IPS-20b (cell line): ENCODE measurements at regions not wholly inside any gene's neighbourhood (a gene's known extent, or its start where the extent isn't known, plus 50 kb on each side); places are given as distances from the start of the nearest gene placed in this dataset.
"Not testable (repeated sequence)": the region's sequence is repeated elsewhere in the genome, so short reads cannot be mapped to it uniquely, and the experiment has no call there.

Experiments
- H3K27ac ChIP-seq: one replicate; pipeline ENCODE4 v1.5.1; 2013; ENCODE audit warnings: low read length
- H3K27me3 ChIP-seq: 2 replicates; pipeline ENCODE4 v1.6.1; 2013; ENCODE audit warnings: mild to moderate bottlenecking, low read length, inconsistent platforms; ENCODE audit not compliant: insufficient read depth
- H3K36me3 ChIP-seq: 2 replicates; pipeline ENCODE4 v1.6.1; 2013; ENCODE audit warnings: low read depth, mild to moderate bottlenecking, inconsistent platforms, low read length, moderate library complexity; ENCODE audit not compliant: insufficient read depth
- H3K4me1 ChIP-seq: 2 replicates; pipeline ENCODE4 v1.6.1; 2013; ENCODE audit warnings: mild to moderate bottlenecking, control low read depth, inconsistent platforms, low read length, moderate library complexity; ENCODE audit not compliant: insufficient read depth
- H3K4me3 ChIP-seq: 2 replicates; pipeline ENCODE4 v1.5.1; 2013; ENCODE audit warnings: mild to moderate bottlenecking, low read length, inconsistent platforms
- H3K9ac ChIP-seq: 2 replicates; pipeline ENCODE4 v1.6.1; 2013; ENCODE audit warnings: low read depth, mild to moderate bottlenecking, inconsistent platforms, low read length, moderate library complexity
- H3K9me3 ChIP-seq: 2 replicates; pipeline ENCODE4 v1.6.1; 2013; ENCODE audit warnings: mild to moderate bottlenecking, low read depth, low read length, inconsistent platforms; ENCODE audit not compliant: insufficient read depth

DNA sequence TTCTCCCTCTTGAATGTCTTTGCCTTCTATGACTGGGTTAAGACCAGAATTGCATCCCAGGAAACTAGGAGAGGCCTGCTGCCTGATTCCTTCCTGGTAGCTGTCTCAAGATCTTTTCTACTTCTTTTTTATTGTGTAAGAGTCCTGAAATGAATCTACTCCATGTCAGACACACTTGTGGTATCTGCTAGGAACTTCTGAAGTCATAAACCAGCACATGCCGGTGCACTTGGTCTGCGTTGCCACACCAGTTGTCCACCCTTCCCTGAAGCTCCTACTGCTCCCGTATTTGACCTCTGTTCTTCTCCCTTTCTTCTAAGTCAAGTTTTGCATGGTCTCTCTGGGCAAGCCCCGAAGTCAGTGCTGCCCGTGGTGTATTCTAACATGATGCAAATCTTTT, 644.2 kb downstream of the ETS1 start:
- Histone ChIP-seq H3K4me1 (no peaks in the 10 kb centered on the region), H3K27me3 (no peaks in the 10 kb centered on the region)

DNA sequence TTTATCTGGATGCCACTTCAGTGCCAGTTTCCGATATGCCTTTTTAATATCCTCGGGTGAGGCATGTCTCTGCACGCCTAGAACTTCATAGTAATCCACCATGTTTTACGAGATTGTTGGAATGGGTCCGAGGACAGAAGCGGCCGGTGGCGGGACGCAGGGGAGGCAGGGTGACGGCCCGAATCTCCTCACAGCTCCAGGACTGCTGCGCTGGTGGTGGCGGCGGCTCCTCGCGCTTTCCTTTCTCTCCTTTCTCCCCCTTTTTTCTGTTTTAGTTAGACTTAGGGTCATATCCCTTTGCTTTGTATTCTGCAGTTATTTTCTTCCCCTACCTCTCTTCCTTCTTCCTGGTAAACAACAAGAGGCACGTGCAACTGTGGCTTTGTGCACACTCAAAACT, 645.8 kb downstream of the ETS1 start:
- not testable (repeated sequence) for H3K9me3 ChIP-seq, H3K27ac ChIP-seq, H3K4me1 ChIP-seq, H3K9ac ChIP-seq, H3K4me3 ChIP-seq, H3K27me3 ChIP-seq, H3K36me3 ChIP-seq

More for the DNA sequence above, 644.2 kb downstream of the ETS1 start:
- Histone ChIP-seq H3K27ac (no peak overlapping the region), H3K9me3 (no peaks in the 10 kb centered on the region), H3K4me3 (no peak overlapping the region), H3K36me3 (no peaks in the 10 kb centered on the region), H3K9ac (no peak overlapping the region)

GRCh38 chr11:127939000-127939399, 648.4 kb downstream of the ETS1 start:
- Histone ChIP-seq H3K27me3 (no peaks in the 10 kb centered on the region), H3K9me3 (no peaks in the 10 kb centered on the region), H3K4me3 (no peak overlapping the region), H3K9ac (no peak overlapping the region), H3K27ac (no peak overlapping the region), H3K36me3 (no peaks in the 10 kb centered on the region), H3K4me1 (no peaks in the 10 kb centered on the region)

DNA sequence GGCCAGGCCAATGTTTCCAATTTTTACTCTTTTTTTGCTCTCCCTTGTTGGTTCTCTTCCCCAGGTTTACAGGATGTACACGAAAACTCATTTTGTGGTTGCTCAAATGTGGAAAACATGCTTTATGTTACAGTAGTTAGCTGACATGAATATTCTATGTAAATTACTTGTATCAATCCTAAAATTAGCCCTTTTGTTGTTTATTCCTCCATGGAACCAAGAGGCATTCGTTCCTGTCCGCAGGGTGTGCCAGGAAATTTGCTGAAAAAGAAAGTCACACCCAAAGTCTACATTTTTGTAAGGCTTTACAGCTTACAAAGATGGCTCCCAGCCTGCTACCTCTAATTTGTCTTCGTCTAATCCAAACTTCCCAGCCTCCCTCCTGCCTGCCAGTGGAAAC, 652.3 kb downstream of the ETS1 start:
- H3K4me3 ChIP-seq: no peak overlapping the region
- no peaks in the 10 kb centered on the region for H3K4me1 ChIP-seq
- H3K9me3 ChIP-seq: no peaks in the 10 kb centered on the region
- no peaks in the 10 kb centered on the region for H3K36me3 ChIP-seq
- no peaks in the 10 kb centered on the region for H3K27me3 ChIP-seq
- no peak overlapping the region for H3K27ac ChIP-seq
- no peak overlapping the region for H3K9ac ChIP-seq

DNA sequence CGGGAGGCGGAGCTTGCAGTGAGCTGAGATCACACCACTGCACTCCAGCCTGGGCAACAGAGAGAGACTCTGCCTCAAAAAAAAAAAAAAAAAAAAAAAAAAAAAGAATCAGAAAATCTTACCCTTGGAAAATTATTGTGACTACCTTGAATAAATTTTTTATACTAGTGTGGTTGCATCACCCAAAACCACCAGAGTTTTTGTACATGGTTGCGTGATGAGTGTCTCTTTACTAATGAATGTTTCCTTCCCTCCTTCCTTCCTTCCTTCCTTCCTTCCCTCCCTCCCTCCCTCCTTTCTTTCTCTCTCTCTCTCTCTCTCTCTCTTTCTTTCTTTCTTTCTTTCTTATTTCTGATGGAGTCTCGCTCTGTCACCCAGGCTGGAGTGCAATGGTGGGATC, 653.4 kb downstream of the ETS1 start:
- not testable (repeated sequence) for H3K9me3 ChIP-seq, H3K27ac ChIP-seq, H3K36me3 ChIP-seq, H3K27me3 ChIP-seq, H3K4me3 ChIP-seq, H3K4me1 ChIP-seq, H3K9ac ChIP-seq

DNA sequence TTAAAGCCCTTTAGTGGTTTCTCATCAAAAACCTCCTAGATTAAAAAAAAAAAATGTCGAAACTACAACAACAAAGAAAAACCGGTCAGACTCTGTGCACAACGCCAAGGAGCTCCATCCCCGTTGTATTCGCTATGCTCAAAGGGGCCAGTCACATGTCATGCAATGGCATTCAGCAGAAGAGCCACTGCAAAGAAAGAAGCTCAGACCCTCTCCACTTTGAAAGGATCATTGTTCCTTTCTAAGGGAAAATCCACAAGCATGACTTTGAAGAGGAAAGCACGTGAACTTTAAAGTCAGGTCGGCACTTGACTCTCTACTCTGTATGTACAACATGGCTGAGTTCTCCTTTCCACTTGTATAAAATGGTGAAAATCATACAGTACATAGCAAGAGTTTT, 655.6 kb downstream of the ETS1 start:
- H3K4me3 ChIP-seq: no peak overlapping the region
- no peaks in the 10 kb centered on the region for H3K9me3 ChIP-seq
- H3K4me1 ChIP-seq: no peaks in the 10 kb centered on the region
- H3K27me3 ChIP-seq: no peaks in the 10 kb centered on the region
- H3K36me3 ChIP-seq: no peaks in the 10 kb centered on the region
- no peak overlapping the region for H3K27ac ChIP-seq
- no peak overlapping the region for H3K9ac ChIP-seq

DNA sequence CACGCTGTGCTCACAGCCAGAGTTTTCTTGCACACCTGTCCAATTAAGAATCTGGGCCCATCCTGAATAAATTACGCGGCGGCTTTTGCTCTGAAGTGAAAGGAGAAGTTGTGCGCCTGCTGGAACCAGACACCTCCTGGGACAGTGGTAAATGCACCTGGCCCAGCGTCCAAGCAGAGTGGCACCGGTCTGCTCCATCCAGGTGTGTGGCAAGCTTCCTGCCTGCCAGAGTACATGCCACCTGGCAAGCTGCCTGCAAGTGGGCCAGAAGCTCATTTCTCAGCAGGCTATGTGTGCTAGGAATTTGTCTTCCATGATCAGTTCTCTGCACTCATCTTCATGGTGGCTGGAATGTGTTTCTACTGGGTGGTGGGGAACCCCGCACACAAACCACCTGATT, 660.6 kb downstream of the ETS1 start:
- no peaks in the 10 kb centered on the region for H3K36me3 ChIP-seq
- no peaks in the 10 kb centered on the region for H3K9me3 ChIP-seq
- no peak overlapping the region for H3K9ac ChIP-seq
- H3K27me3 ChIP-seq: no peaks in the 10 kb centered on the region
- H3K4me1 ChIP-seq: no peaks in the 10 kb centered on the region
- no peak overlapping the region for H3K4me3 ChIP-seq
- H3K27ac ChIP-seq: no peak overlapping the region

DNA sequence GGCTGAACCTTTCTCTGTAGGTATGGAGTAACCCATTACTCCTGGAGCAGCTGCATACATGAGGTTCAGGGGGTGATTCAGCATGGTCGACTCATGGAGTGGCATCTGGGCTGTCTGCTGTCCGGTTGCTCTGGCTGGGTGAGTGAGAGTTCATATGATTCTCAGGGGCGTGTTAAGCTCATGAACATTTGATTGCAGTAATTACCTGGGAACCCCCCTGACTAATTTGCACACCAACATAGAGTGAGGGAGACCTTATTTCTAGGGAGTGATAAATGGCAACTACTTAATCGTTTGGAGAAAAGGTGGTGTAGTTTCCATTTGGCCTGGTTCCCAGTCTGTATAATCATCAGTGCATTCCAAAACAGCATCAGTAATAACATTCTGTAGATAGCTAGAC, 661.9 kb downstream of the ETS1 start:
- no peaks in the 10 kb centered on the region for H3K4me1 ChIP-seq
- H3K36me3 ChIP-seq: no peaks in the 10 kb centered on the region
- no peak overlapping the region for H3K27ac ChIP-seq
- no peaks in the 10 kb centered on the region for H3K9me3 ChIP-seq
- H3K27me3 ChIP-seq: no peaks in the 10 kb centered on the region
- H3K4me3 ChIP-seq: no peak overlapping the region
- H3K9ac ChIP-seq: no peak overlapping the region

- H3K27ac ChIP-seq: no peak overlapping the region
- no peak overlapping the region for H3K4me3 ChIP-seq
- H3K9me3 ChIP-seq: peaks cover 17% of the 10 kb centered on the region
- H3K36me3 ChIP-seq: no peaks in the 10 kb centered on the region
- no peaks in the 10 kb centered on the region for H3K27me3 ChIP-seq
- no peak overlapping the region for H3K9ac ChIP-seq
- no peaks in the 10 kb centered on the region for H3K4me1 ChIP-seq
These were observed 668.0 kb downstream of the ETS1 start for GRCh38 chr11:127919206-127920000.

GRCh38 chr11:127902382-127902781, 685.0 kb downstream of the ETS1 start:
- Histone ChIP-seq H3K36me3 (no peaks in the 10 kb centered on the region), H3K4me3 (no peak overlapping the region), H3K27me3 (no peaks in the 10 kb centered on the region), H3K27ac (no peak overlapping the region), H3K9ac (no peak overlapping the region), H3K4me1 (no peaks in the 10 kb centered on the region), H3K9me3 (peaks cover 20% of the 10 kb centered on the region)

DNA sequence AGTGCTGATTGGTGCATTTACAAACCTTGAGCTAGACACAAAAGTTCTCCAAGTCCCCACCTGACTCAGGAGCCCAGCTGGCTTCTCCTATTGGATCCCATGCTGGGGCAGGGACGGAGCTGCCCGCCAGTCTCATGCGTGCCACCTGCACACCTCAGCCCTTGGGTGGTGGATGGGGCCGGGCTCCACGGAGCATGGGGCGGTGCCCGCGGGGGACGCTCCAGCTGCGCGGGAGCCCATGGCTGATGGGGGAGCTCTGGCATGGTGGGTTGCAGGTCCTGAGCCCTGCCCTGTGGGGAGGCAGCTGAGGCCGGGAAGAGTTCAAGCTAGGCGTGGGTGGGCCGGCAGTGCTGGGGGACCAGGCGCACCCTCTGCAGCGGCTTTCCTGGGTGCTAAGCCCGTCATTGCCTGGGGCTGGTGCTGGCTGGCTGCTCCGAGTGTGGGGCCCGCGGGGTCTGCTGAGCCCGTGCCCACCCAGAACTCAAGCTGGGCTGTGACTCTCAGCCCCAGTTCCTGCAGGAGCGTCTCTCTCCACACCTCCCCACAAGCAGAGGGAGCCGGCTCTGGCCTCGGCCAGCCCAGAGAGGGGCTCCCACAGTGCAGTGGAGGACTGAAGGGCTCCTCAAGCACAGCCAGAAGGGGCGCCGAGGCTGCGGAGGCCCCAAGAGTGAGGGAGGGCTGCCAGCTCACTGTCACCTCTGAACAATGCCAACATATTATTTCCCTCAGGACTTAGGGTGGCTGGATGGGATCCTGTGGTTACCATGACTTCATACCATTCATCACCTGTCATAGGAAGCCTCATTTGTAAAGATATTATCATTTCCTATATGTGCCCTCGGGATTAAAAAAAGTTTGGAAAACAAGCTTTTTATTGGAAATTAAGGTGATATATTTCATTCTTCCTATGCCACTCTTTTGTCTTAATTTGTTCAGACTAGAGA, 688.7 kb downstream of the ETS1 start:
- H3K9me3 ChIP-seq: peaks cover 20% of the 10 kb centered on the region
- H3K36me3 ChIP-seq: no peaks in the 10 kb centered on the region
- H3K27me3 ChIP-seq: no peaks in the 10 kb centered on the region
- no peak overlapping the region for H3K4me3 ChIP-seq
- H3K9ac ChIP-seq: no peak overlapping the region
- no peaks in the 10 kb centered on the region; the same call in 1 of the 2 replicates for H3K4me1 ChIP-seq
- H3K27ac ChIP-seq: no peak overlapping the region

GRCh38 chr11:127895776-127896175, 691.6 kb downstream of the ETS1 start:
- H3K27me3 ChIP-seq: no peaks in the 10 kb centered on the region
- no peak overlapping the region for H3K4me3 ChIP-seq
- H3K9me3 ChIP-seq: peaks cover 20% of the 10 kb centered on the region
- no peaks in the 10 kb centered on the region for H3K36me3 ChIP-seq
- no peak overlapping the region for H3K27ac ChIP-seq
- no peaks in the 10 kb centered on the region; the same call in 1 of the 2 replicates for H3K4me1 ChIP-seq
- H3K9ac ChIP-seq: no peak overlapping the region
